SK-N-SH (cell line): ENCODE measurements at regions not wholly inside any gene's neighbourhood (a gene's known extent, or its start where the extent isn't known, plus 50 kb on each side); places are given as distances from the start of the nearest gene placed in this dataset.

Experiments used
- CTCF ChIA-PET: fragments of 300-600, 350-600 bp; formaldehyde crosslinking; extraction: SDS; loops from one replicate; lab custom pipeline; 2021; lab: Yijun Ruan, JAX
- POLR2A ChIA-PET: fragments of 350-600 bp; sonication (Branson Sonifier 250); formaldehyde crosslinking; extraction: SDS; loops from one replicate; lab custom pipeline; 2020; ENCODE audit warnings: antibody characterized with exemption, inconsistent platforms; lab: Yijun Ruan, JAX
- DNase-seq: peaks from one replicate; pipeline ENCODE4 v3.0.0; 2012
- H2AFZ ChIP-seq: fragments of 200-600 bp; sonication (generic); 2 replicates; pipeline ENCODE4 v1.8.1; 2016; ENCODE audit warnings: antibody characterized with exemption, mild to moderate bottlenecking, low read depth
- H3F3A ChIP-seq: fragments of 200-600 bp; sonication (generic); replicated peaks from 2 replicates; pipeline ENCODE3; 2016; ENCODE audit warnings: antibody characterized with exemption, mild to moderate bottlenecking; ENCODE audit not compliant: insufficient read depth
- H3K27ac ChIP-seq, 2 experiments: fragments of 200-500 bp in 1 of 2; fragments of 200-600 bp in 1 of 2; sonication (Bioruptor generic) in 1 of 2; sonication (generic), shearing (Covaris generic) in 1 of 2; 2 replicates each; pipeline versions ENCODE4 v1.5.1 to v1.6.1; 2014 to 2016; ENCODE audit warnings: low read depth in 2 of 2, inconsistent platforms in 1 of 2, low read length in 1 of 2, mild to moderate bottlenecking in 1 of 2, mixed read lengths in 1 of 2
- H3K27me3 ChIP-seq: fragments of 200-600 bp; sonication (generic), shearing (Covaris generic); 2 replicates; pipeline ENCODE4 v1.6.1; 2016; ENCODE audit warnings: mixed run types; ENCODE audit not compliant: insufficient read depth
- H3K36me3 ChIP-seq, 2 experiments: fragments of 200-500 bp in 1 of 2; fragments of 200-600 bp in 1 of 2; sonication (Bioruptor generic) in 1 of 2; sonication (generic) in 1 of 2; replicated peaks in 1 of 2; 2 replicates each; pipeline versions ENCODE3 to v1.5.1; 2014 to 2016; ENCODE audit warnings: low read length in 1 of 2, mild to moderate bottlenecking in 1 of 2; ENCODE audit not compliant: insufficient read depth in 2 of 2, control insufficient read depth in 1 of 2
- H3K4me1 ChIP-seq, 2 experiments: fragments of 200-500 bp in 1 of 2; fragments of 200-600 bp in 1 of 2; sonication (Bioruptor generic) in 1 of 2; sonication (generic), shearing (Covaris generic) in 1 of 2; 2 replicates each; pipeline versions ENCODE4 v1.5.1 to v1.6.1; 2014 to 2016; ENCODE audit warnings: low read depth in 1 of 2, low read length in 1 of 2, mixed run types in 1 of 2; ENCODE audit not compliant: insufficient read depth in 2 of 2, control insufficient read depth in 1 of 2
- H3K4me2 ChIP-seq: fragments of 200-600 bp; sonication (generic), shearing (Covaris generic); 2 replicates; pipeline ENCODE4 v1.6.1; 2017; ENCODE audit warnings: mixed run types
- H3K4me3 ChIP-seq, 2 experiments: fragments of 200-500 bp in 1 of 2; fragments of 200-600 bp in 1 of 2; sonication (Bioruptor generic) in 1 of 2; sonication (generic), shearing (Covaris generic) in 1 of 2; 2 replicates each; pipeline versions ENCODE4 v1.5.1 to v1.8.1; 2014 to 2016; ENCODE audit warnings: low read depth in 2 of 2, inconsistent platforms in 1 of 2, low read length in 1 of 2, mild to moderate bottlenecking in 1 of 2, mixed read lengths in 1 of 2, moderate library complexity in 1 of 2
- H3K79me2 ChIP-seq: fragments of 200-600 bp; sonication (generic); 2 replicates; pipeline ENCODE4 v1.8.1; 2017; ENCODE audit warnings: mild to moderate bottlenecking; ENCODE audit not compliant: insufficient read depth
- H3K9ac ChIP-seq: fragments of 200-600 bp; sonication (generic); 2 replicates; pipeline ENCODE4 v1.6.1; 2017; ENCODE audit warnings: mixed run types
- H3K9me2 ChIP-seq: fragments of 200-600 bp; sonication (generic); 2 replicates; pipeline ENCODE4 v1.6.1; 2017; ENCODE audit warnings: mixed run types
- H3K9me3 ChIP-seq: fragments of 200-600 bp; sonication (generic); 2 replicates; pipeline ENCODE4 v1.6.1; 2017; ENCODE audit warnings: mixed run types, mild to moderate bottlenecking, moderate library complexity
- H4K20me1 ChIP-seq: fragments of 200-600 bp; sonication (generic); 2 replicates; pipeline ENCODE4 v1.6.1; 2017; ENCODE audit warnings: mild to moderate bottlenecking, mixed run types; ENCODE audit not compliant: insufficient read depth
- CHD2 ChIP-seq: fragments of 150-350 bp; IDR thresholded peaks from 2 replicates; pipeline ENCODE4 v1.6.1; 2018; ENCODE audit warnings: low read length; ENCODE audit not compliant: partially characterized antibody
- EZH2phosphoT487 ChIP-seq: fragments of 200-600 bp; sonication (generic); IDR thresholded peaks from 2 replicates; pipeline ENCODE4 v1.6.1; 2017; ENCODE audit warnings: low read depth, mixed run types, mild to moderate bottlenecking, antibody characterized with exemption, moderate library complexity, borderline replicate concordance
- GABPA ChIP-seq: IDR thresholded peaks from 2 replicates; pipeline ENCODE4 v1.4.0; 2012; ENCODE audit warnings: low read depth, mild to moderate bottlenecking
- GATA2 ChIP-seq: sonication (generic); formaldehyde crosslinking; IDR thresholded peaks from 2 replicates; pipeline ENCODE4 v1.5.0; 2020; ENCODE audit warnings: mild to moderate bottlenecking, missing genetic modification reagents
- JUND ChIP-seq: IDR thresholded peaks from 2 replicates; pipeline ENCODE4 v1.4.0; 2012
- MEF2A ChIP-seq: IDR thresholded peaks from 2 replicates; pipeline ENCODE4 v1.4.0; 2012; ENCODE audit warnings: low read depth, borderline replicate concordance
- RCOR1 ChIP-seq: fragments of 150-350 bp; IDR thresholded peaks from 2 replicates; pipeline ENCODE4 v1.6.1; 2017; ENCODE audit warnings: antibody characterized with exemption, low read length
- RXRA ChIP-seq: IDR thresholded peaks from 2 replicates; pipeline ENCODE4 v1.4.0; 2012; ENCODE audit warnings: low read depth, mild to moderate bottlenecking, borderline replicate concordance
- SIN3A ChIP-seq: IDR thresholded peaks from 2 replicates; pipeline ENCODE4 v1.6.1; 2012; ENCODE audit warnings: low read depth, mild to moderate bottlenecking, low read length, moderate library complexity, borderline replicate concordance
- TEAD4 ChIP-seq: IDR thresholded peaks from 2 replicates; pipeline ENCODE4 v1.4.0; 2012; ENCODE audit warnings: mild to moderate bottlenecking, borderline replicate concordance; ENCODE audit not compliant: insufficient read depth
- USF1 ChIP-seq: IDR thresholded peaks from 2 replicates; pipeline ENCODE4 v1.4.0; 2012; ENCODE audit warnings: low read depth, borderline replicate concordance
- USF2 ChIP-seq: fragments of 150-350 bp; IDR thresholded peaks from 2 replicates; pipeline ENCODE4 v1.6.1; 2017; ENCODE audit warnings: antibody characterized with exemption, low read length, low read depth, borderline replicate concordance
- WGBS: methylation state at CpG from one replicate; pipeline ENCODE4 v1.1.6; 2017; ENCODE audit warnings: low lambda C conversion rate; 5-methylcytosine and 5-hydroxymethylcytosine counted together

GRCh38 chr4:1558205-1558604 is 125.9 kb downstream of the FAM53A start:
- H3K4me3 ChIP-seq = no peak overlapping the region
- WGBS = 3% methylated on average over 10 of the region's 10 CpGs
- POLR2A ChIA-PET = no interaction called here
- no peaks in the 10 kb centered on the region for H4K20me1 ChIP-seq
- H2AFZ ChIP-seq = no peak overlapping the region
- H3K9me3 ChIP-seq = no peaks in the 10 kb centered on the region
- no peaks in the 10 kb centered on the region for H3F3A ChIP-seq
- H3K4me1 ChIP-seq = peaks cover 0 to 3% of the 10 kb centered on the region in 2 experiments; a peak in 1 of 4 replicates
- no peaks in the 10 kb centered on the region for H3K79me2 ChIP-seq
- H3K4me2 ChIP-seq = no peak overlapping the region
- TF ChIP-seq GABPA = no peak
- no peak for TF ChIP-seq RCOR1
- TF ChIP-seq RXRA = no peak
- TF ChIP-seq, all 33 proteins: peak for 0
- H3K36me3 ChIP-seq = no peaks in the 10 kb centered on the region
- peaks cover 100% of the 10 kb centered on the region for H3K27me3 ChIP-seq
- CTCF ChIA-PET = no interaction called here
- no peak for DNase-seq
- H3K9ac ChIP-seq = no peak overlapping the region
- no peak overlapping the region for H3K27ac ChIP-seq
- no peaks in the 10 kb centered on the region for H3K9me2 ChIP-seq

GRCh38 chr4:1557221-1557597 is 126.9 kb downstream of the FAM53A start:
- CTCF ChIA-PET = no interaction called here

GRCh38 chr4:1556541-1557220 is 127.4 kb downstream of the FAM53A start:
- CTCF ChIA-PET = no interaction called here
- no peak for TF ChIP-seq MEF2A
- no peak for TF ChIP-seq USF1
- TF ChIP-seq EZH2phosphoT487 = peak; percentile 90; the same call in 1 of the 2 replicates
- TF ChIP-seq JUND = no peak
- 6% methylated on average over 23 of the region's 31 CpGs for WGBS

More at GRCh38 chr4:1557221-1557597, 126.9 kb downstream of the FAM53A start:
- WGBS = 13% methylated on average over 12 of the region's 13 CpGs
- DNase-seq = peak; percentile 75
- Histone ChIP-seq H3K9me2 (no peaks in the 10 kb centered on the region), H3K27ac (no peak overlapping the region), H3K4me1 (peaks cover 0 to 3% of the 10 kb centered on the region in 2 experiments; a peak in 1 of 4 replicates), H2AFZ (no peak overlapping the region), H3K36me3 (no peaks in the 10 kb centered on the region), H3K4me2 (no peak overlapping the region), H3F3A (no peaks in the 10 kb centered on the region), H3K79me2 (no peaks in the 10 kb centered on the region), H3K9me3 (no peaks in the 10 kb centered on the region), H4K20me1 (no peaks in the 10 kb centered on the region), H3K4me3 (no peak overlapping the region), H3K27me3 (peaks cover 94% of the 10 kb centered on the region), H3K9ac (no peak overlapping the region)
- POLR2A ChIA-PET = no interaction called here
- TF ChIP-seq SIN3A = no peak
- no peak for TF ChIP-seq CHD2
- TF ChIP-seq GATA2 (CRISPR knock-in tag) = 0 out of 2 replicates have a peak, but pooled peaks have one; percentile 14
- TF ChIP-seq RCOR1 = no peak
- TF ChIP-seq TEAD4 = no peak
- TF ChIP-seq EZH2phosphoT487 = 0 out of 2 replicates have a peak, but pooled peaks have one; percentile 30
- TF ChIP-seq USF2 = no peak

More at GRCh38 chr4:1556541-1557220, 127.4 kb downstream of the FAM53A start:
- no peaks in the 10 kb centered on the region for H3K9me3 ChIP-seq
- DNase-seq = peak; percentile 62
- H3K9ac ChIP-seq = no peak overlapping the region
- no peak overlapping the region for H3K4me2 ChIP-seq
- H3K79me2 ChIP-seq = no peaks in the 10 kb centered on the region
- H4K20me1 ChIP-seq = no peaks in the 10 kb centered on the region
- H3K4me3 ChIP-seq = no peak overlapping the region
- no peaks in the 10 kb centered on the region for H3K9me2 ChIP-seq
- H3K36me3 ChIP-seq = no peaks in the 10 kb centered on the region
- no peak overlapping the region for H2AFZ ChIP-seq
- POLR2A ChIA-PET = no interaction called here
- H3K4me1 ChIP-seq = peaks cover 0 to 3% of the 10 kb centered on the region in 2 experiments; a peak in 1 of 4 replicates
- H3K27me3 ChIP-seq = peaks cover 89% of the 10 kb centered on the region
- H3F3A ChIP-seq = no peaks in the 10 kb centered on the region
- H3K27ac ChIP-seq = no peak overlapping the region
